Mesothelial cell of epicardium (in vitro differentiated cells): ENCODE measurements at regions not wholly inside any gene's neighbourhood (a gene's known extent, or its start where the extent isn't known, plus 50 kb on each side); places are given as distances from the start of the nearest gene placed in this dataset.

Source experiments
- DNase-seq, 2 experiments: peaks; one replicate each; pipeline ENCODE4 v3.0.0; 2021; ENCODE audit warnings: low spot score in 2 of 2; ENCODE audit not compliant: unreplicated experiment in 2 of 2
- H3K27ac Mint-ChIP-seq: 2 replicates; pipeline ENCODE4 v1.8.0; 2021; ENCODE audit warnings: mixed read lengths
- H3K27me3 Mint-ChIP-seq: 2 replicates; pipeline ENCODE4 v1.8.0; 2021; ENCODE audit warnings: low read depth, mixed read lengths
- H3K36me3 Mint-ChIP-seq: 2 replicates; pipeline ENCODE4 v1.8.0; 2021; ENCODE audit warnings: mixed read lengths
- H3K4me1 Mint-ChIP-seq: 2 replicates; pipeline ENCODE4 v1.8.0; 2021; ENCODE audit warnings: mixed read lengths
- H3K4me3 Mint-ChIP-seq: 2 replicates; pipeline ENCODE4 v1.8.0; 2021; ENCODE audit warnings: mild to moderate bottlenecking, moderate library complexity, mixed read lengths
- H3K9me3 Mint-ChIP-seq: 2 replicates; pipeline ENCODE4 v1.8.0; 2021; ENCODE audit warnings: mixed read lengths
- TF ChIP-seq, protein P1 (sequence below): fragments of 200-600 bp; sonication (generic); IDR thresholded peaks from one replicate; pipeline ENCODE4 v1.5.0; 2021; ENCODE audit warnings: antibody characterized with exemption; ENCODE audit not compliant: unreplicated experiment

DNA sequence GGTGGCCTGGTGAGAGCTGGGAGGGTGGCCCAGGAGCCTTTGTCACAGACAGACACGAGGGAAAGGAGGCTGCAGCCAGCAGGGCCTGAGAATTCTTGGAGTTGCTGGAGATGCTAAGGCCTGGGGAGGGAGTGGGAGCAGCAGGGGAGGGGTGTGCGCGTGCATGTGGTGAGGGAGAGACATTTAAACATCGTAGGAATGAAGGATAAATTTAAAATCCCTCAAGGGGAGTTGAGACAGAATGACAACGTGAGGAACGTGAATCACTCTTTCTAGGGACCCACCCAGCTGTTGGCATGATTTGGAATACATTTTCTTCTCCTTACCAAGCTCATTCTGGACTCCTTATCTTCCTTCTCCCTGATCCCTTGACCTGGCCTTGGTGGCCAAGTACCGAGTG is 73.3 kb upstream of the CACNA1E start:
- Mint-ChIP-seq H3K4me1 (no peaks in the 10 kb centered on the region), H3K27ac (no peak overlapping the region), H3K27me3 (peaks cover 45% of the 10 kb centered on the region), H3K9me3 (no peaks in the 10 kb centered on the region), H3K4me3 (no peak overlapping the region), H3K36me3 (no peaks in the 10 kb centered on the region)
- TF ChIP-seq, protein P1, sequence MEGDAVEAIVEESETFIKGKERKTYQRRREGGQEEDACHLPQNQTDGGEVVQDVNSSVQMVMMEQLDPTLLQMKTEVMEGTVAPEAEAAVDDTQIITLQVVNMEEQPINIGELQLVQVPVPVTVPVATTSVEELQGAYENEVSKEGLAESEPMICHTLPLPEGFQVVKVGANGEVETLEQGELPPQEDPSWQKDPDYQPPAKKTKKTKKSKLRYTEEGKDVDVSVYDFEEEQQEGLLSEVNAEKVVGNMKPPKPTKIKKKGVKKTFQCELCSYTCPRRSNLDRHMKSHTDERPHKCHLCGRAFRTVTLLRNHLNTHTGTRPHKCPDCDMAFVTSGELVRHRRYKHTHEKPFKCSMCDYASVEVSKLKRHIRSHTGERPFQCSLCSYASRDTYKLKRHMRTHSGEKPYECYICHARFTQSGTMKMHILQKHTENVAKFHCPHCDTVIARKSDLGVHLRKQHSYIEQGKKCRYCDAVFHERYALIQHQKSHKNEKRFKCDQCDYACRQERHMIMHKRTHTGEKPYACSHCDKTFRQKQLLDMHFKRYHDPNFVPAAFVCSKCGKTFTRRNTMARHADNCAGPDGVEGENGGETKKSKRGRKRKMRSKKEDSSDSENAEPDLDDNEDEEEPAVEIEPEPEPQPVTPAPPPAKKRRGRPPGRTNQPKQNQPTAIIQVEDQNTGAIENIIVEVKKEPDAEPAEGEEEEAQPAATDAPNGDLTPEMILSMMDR = no peak
- DNase-seq = no peak

DNA sequence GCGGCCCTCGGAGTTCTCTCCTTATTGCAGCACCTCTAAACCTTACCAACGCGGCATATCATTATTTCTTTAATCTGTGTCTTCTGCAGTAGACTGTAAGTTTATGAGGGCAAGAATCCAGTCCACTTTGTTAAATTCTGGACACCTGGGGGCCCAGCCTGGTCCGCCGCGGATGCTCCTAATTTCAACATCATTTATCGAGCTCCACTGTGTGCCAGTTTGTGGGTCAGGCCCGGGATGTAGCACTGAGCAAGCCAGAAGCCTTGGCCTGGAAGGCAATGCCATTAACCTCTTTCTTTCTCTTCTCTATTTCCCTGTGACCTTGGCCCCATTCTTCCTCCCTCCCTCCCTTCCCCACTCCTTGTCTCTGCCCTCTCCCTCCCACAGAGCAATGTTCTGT is 70.6 kb upstream of the CACNA1E start:
- Mint-ChIP-seq H3K27me3 (peaks cover 40% of the 10 kb centered on the region), H3K4me1 (no peaks in the 10 kb centered on the region), H3K9me3 (no peaks in the 10 kb centered on the region), H3K36me3 (no peaks in the 10 kb centered on the region), H3K27ac (no peak overlapping the region), H3K4me3 (no peak overlapping the region)
- no peak for DNase-seq
- TF ChIP-seq, protein P1 = no peak

DNA sequence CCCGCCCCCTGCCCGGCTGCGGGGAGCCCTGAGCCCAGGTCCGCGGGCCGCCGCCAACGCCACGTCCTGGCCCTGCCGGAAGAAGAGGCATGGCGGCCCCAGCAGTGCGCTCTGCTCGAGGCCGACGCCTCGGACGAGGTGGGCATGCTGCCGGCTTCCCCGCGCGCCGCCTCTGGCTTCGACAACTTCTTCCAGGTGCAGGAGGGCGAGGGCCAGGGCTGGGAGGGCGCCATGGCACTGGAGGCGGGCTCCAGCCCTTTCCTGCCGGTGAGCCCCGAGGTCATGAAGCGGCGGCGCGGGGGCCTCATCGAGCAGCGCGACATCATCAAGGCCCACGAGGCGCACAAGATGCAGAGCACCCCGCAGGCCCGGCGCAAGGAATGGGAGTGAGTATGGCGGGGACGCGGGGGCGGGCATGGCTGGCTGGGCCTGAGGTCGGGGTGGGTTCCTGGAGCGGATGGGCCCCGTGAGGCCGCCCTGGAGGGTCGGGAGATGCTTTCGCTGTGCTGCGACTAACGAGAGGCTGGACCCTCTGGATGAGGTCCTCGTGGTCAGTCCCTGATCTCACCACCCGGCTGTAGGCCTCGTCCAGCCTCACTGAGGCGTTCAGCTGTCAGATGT is 70.0 kb upstream of the CACNA1E start:
- no peaks in the 10 kb centered on the region for H3K9me3 Mint-ChIP-seq
- no peaks in the 10 kb centered on the region for H3K4me1 Mint-ChIP-seq
- H3K4me3 Mint-ChIP-seq = no peak overlapping the region
- TF ChIP-seq, protein P1 = no peak
- no peak for DNase-seq
- H3K36me3 Mint-ChIP-seq = no peaks in the 10 kb centered on the region
- peaks cover 34% of the 10 kb centered on the region for H3K27me3 Mint-ChIP-seq
- no peak overlapping the region for H3K27ac Mint-ChIP-seq

DNA sequence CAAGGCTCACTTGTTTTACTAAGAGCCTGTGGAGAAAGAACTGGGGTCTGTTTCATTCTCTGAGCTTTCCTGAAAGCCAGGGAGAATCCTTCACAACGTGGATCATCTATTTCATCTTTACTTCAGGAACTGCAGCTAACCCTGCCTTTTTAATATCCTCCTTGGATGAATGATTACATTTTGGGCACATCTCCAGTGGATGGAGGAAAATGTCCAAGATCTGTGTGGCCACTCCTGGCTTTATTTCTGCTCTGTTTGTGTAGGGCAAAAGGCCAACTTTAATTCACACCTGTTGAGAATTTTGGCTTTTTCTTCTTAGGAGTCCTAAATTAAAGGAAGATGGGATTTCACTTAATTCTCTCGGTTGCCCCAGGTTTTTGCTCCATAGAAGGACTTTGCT is 69.5 kb upstream of the CACNA1E start:
- no peaks in the 10 kb centered on the region for H3K4me1 Mint-ChIP-seq
- no peaks in the 10 kb centered on the region for H3K9me3 Mint-ChIP-seq
- H3K4me3 Mint-ChIP-seq = no peak overlapping the region
- DNase-seq = no peak
- H3K27ac Mint-ChIP-seq = no peak overlapping the region
- peaks cover 29% of the 10 kb centered on the region for H3K27me3 Mint-ChIP-seq
- TF ChIP-seq, protein P1 = no peak
- no peaks in the 10 kb centered on the region for H3K36me3 Mint-ChIP-seq

DNA sequence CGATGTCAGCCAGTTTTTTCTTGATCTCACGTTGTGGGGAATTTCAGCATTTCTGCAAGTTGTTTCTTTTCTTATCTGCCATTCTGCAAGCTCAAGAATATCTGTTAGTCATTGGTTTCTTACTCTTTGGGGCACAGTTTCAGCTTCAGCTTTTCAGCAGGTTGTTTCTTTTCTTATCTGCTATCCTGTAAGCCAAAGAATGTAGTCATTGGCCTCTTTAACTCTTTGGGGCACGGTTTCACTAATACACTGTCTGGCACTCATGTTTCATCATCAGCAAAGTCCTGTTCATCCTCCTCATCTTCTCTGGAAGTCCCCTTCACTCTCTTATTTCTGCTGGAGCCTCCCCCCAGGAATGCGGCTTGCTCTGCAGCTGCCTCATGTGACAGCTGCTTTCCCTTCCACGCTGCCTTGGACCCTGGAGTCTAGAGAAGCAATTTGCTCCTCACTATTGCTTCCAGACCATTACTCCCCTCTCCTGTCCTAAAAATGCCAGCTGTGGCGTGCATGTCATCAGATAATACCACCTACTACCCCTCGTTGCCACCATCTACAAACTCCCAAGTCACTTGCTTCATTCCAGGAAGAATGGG is 67.0 kb upstream of the CACNA1E start:
- no peaks in the 10 kb centered on the region for H3K36me3 Mint-ChIP-seq
- H3K27ac Mint-ChIP-seq = no peak overlapping the region
- H3K9me3 Mint-ChIP-seq = no peaks in the 10 kb centered on the region
- peaks cover 9% of the 10 kb centered on the region for H3K27me3 Mint-ChIP-seq
- no peak overlapping the region for H3K4me3 Mint-ChIP-seq
- H3K4me1 Mint-ChIP-seq = no peaks in the 10 kb centered on the region
- TF ChIP-seq, protein P1 = no peak
- DNase-seq = no peak

DNA sequence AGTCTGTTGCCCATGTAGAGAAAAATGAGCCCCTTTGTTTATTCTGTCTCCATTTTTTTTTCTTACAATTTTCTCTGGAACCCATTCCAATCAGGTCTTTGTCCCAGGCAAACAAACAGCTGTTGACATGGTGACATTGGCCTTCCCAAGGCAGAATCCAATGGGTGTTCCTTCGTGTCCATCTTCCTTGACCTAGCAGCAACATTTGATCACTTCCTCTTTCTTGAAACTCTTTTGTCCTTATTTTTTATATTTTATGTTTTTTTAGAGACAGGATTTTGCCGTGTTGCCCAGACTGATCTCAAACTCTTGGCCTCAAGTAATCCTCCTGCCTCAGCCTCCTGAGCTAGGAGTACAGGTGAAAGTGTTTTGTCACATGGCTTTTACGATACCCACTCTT is 65.4 kb upstream of the CACNA1E start:
- Mint-ChIP-seq H3K27ac (no peak overlapping the region), H3K4me1 (no peaks in the 10 kb centered on the region)

More for the DNA sequence above, 65.4 kb upstream of the CACNA1E start:
- peaks cover 16% of the 10 kb centered on the region for H3K27me3 Mint-ChIP-seq
- no peaks in the 10 kb centered on the region for H3K36me3 Mint-ChIP-seq
- no peak for DNase-seq
- H3K4me3 Mint-ChIP-seq = no peak overlapping the region
- TF ChIP-seq, protein P1 = no peak
- H3K9me3 Mint-ChIP-seq = no peaks in the 10 kb centered on the region
